HG03565 (cell line): ENCODE measurements at regions not wholly inside any gene's neighbourhood (a gene's known extent, or its start where the extent isn't known, plus 50 kb on each side); places are given as distances from the start of the nearest gene placed in this dataset.

Experiments
- ATAC-seq: cut with Tn5 transposase; IDR thresholded peaks from one replicate; pipeline ENCODE4 v1.9.1; 2021; ENCODE audit warnings: mild to moderate bottlenecking, moderate library complexity; ENCODE audit not compliant: unreplicated experiment

GRCh38 chr7:23971031-23971430, 261.0 kb downstream of the STK31 start:
- no peak for ATAC-seq

GRCh38 chr7:23972057-23972456, 262.0 kb downstream of the STK31 start:
- ATAC-seq: no peak

GRCh38 chr7:23973264-23973663, 263.2 kb downstream of the STK31 start:
- no peak for ATAC-seq

GRCh38 chr7:23980081-23980480, 270.1 kb downstream of the STK31 start:
- no peak for ATAC-seq

- ATAC-seq: no peak
Measured at GRCh38 chr7:23981314-23981713, 271.3 kb downstream of the STK31 start.

- no peak for ATAC-seq
Measured at GRCh38 chr7:23981758-23982157, 271.7 kb downstream of the STK31 start.

- ATAC-seq: no peak
Measured at GRCh38 chr7:24005517-24005916, 278.5 kb upstream of the NPY start.

GRCh38 chr7:24010495-24010894, 273.5 kb upstream of the NPY start:
- ATAC-seq: no peak

GRCh38 chr7:24017519-24017918, 266.5 kb upstream of the NPY start:
- no peak for ATAC-seq

GRCh38 chr7:24018331-24018730, 265.7 kb upstream of the NPY start:
- no peak for ATAC-seq

- ATAC-seq: no peak
Measured at GRCh38 chr7:24019841-24020240, 264.1 kb upstream of the NPY start.

GRCh38 chr7:24024276-24025068, 259.5 kb upstream of the NPY start:
- no peak for ATAC-seq

- ATAC-seq: no peak
Measured at GRCh38 chr7:24025094-24025493, 258.9 kb upstream of the NPY start.

- ATAC-seq: no peak
Measured at GRCh38 chr7:24025765-24026164, 258.2 kb upstream of the NPY start.

- ATAC-seq: no peak
Measured at GRCh38 chr7:24026351-24026750, 257.6 kb upstream of the NPY start.

- no peak for ATAC-seq
Measured at GRCh38 chr7:24029068-24029467, 254.9 kb upstream of the NPY start.

- ATAC-seq: no peak
Measured at GRCh38 chr7:24034251-24034650, 249.7 kb upstream of the NPY start.

GRCh38 chr7:24035366-24036032, 248.5 kb upstream of the NPY start:
- ATAC-seq: no peak

GRCh38 chr7:24036033-24036412, 248.0 kb upstream of the NPY start:
- ATAC-seq: no peak

GRCh38 chr7:24038993-24039392, 245.0 kb upstream of the NPY start:
- ATAC-seq: no peak

- ATAC-seq: no peak
Measured at GRCh38 chr7:24039991-24040624, 243.9 kb upstream of the NPY start.

GRCh38 chr7:24042028-24042427, 242.0 kb upstream of the NPY start:
- no peak for ATAC-seq
